ENCODE measurements at regions not wholly inside any gene's neighbourhood (a gene's known extent, or its start where the extent isn't known, plus 50 kb on each side); places are given as distances from the start of the nearest gene placed in this dataset.
"Not testable (repeated sequence)": the region's sequence is repeated elsewhere in the genome, so short reads cannot be mapped to it uniquely, and the experiment has no call there.

- DNase-seq, result no peak
Measured at GRCh38 chr10:55740110-55740509, 620.9 kb downstream of the ZWINT start.

- no peak for DNase-seq
Measured at GRCh38 chr10:55734112-55734511, 626.9 kb downstream of the ZWINT start.

GRCh38 chr10:55704950-55705349 lies 656.1 kb downstream of the ZWINT start:
- DNase-seq, result no peak

- no peak for DNase-seq
Measured at GRCh38 chr10:55668326-55668922, 692.6 kb downstream of the ZWINT start.

- DNase-seq, result no peak
Measured at GRCh38 chr10:55653531-55653930, 707.5 kb downstream of the ZWINT start.

GRCh38 chr10:55641601-55642000 lies 719.5 kb downstream of the ZWINT start:
- no peak for DNase-seq

- peak; percentile 85 for DNase-seq
Measured at GRCh38 chr10:55631071-55631654, 729.9 kb downstream of the ZWINT start.

- no peak for DNase-seq
Measured at GRCh38 chr10:55630491-55631056, 730.5 kb downstream of the ZWINT start.

- peak; percentile 64 for DNase-seq
Measured at GRCh38 chr10:55629793-55630490, 731.1 kb downstream of the ZWINT start.

GRCh38 chr10:55628260-55628701 lies 732.8 kb downstream of the ZWINT start:
- peak; percentile 26 for DNase-seq

- DNase-seq, result no peak
Measured at GRCh38 chr10:55627501-55628051, 733.5 kb downstream of the ZWINT start.

GRCh38 chr10:55601690-55602478 lies 759.2 kb downstream of the ZWINT start:
- peak; percentile 1 for DNase-seq

GRCh38 chr10:55551603-55552002 lies 750.6 kb upstream of the PCDH15 start:
- no peak for DNase-seq

GRCh38 chr10:55550236-55550635 lies 749.2 kb upstream of the PCDH15 start:
- no peak for DNase-seq

GRCh38 chr10:55537497-55537896 lies 736.5 kb upstream of the PCDH15 start:
- DNase-seq, result not testable (repeated sequence)

- DNase-seq, result no peak
Measured at GRCh38 chr10:55519264-55519663, 718.2 kb upstream of the PCDH15 start.

- DNase-seq, result not testable (repeated sequence)
Measured at GRCh38 chr10:55518416-55518815, 717.4 kb upstream of the PCDH15 start.

GRCh38 chr10:55509168-55509567 lies 708.1 kb upstream of the PCDH15 start:
- DNase-seq, result no peak

- DNase-seq, result peak; percentile 30
Measured at GRCh38 chr10:55500931-55501559, 700.0 kb upstream of the PCDH15 start.

GRCh38 chr10:55497893-55498499 lies 697.0 kb upstream of the PCDH15 start:
- no peak for DNase-seq

GRCh38 chr10:55495555-55495954 lies 694.5 kb upstream of the PCDH15 start:
- DNase-seq, result no peak

- DNase-seq, result no peak
Measured at GRCh38 chr10:55491712-55492111, 690.7 kb upstream of the PCDH15 start.

Data from NCI-H748 treated with DMSO at 0.1 percent for 48 hours (cell line).